Right ventricle myocardium inferior (tissue), 1 donor: ENCODE measurements at regions not wholly inside any gene's neighbourhood (a gene's known extent, or its start where the extent isn't known, plus 50 kb on each side); places are given as distances from the start of the nearest gene placed in this dataset.

Experiments
- ATAC-seq: fragments of 200-7000 bp; cut with Tn5 transposase; one replicate; pipeline ENCODE4 v1.9.1; 2020; ENCODE audit warnings: mild to moderate bottlenecking, moderate library complexity
- DNase-seq: peaks from one replicate; pipeline ENCODE4 v3.0.0; 2021; ENCODE audit errors: missing footprints
- intact Hi-C: fragments of 100-400 bp; cut with DNase I; formaldehyde crosslinking; loops from one replicate; pipeline ENCODE4 v1.11.0; 2022
- donor health status: DM: no; HTN: yes; CAD: no; lungs with severe emphysema.

DNA sequence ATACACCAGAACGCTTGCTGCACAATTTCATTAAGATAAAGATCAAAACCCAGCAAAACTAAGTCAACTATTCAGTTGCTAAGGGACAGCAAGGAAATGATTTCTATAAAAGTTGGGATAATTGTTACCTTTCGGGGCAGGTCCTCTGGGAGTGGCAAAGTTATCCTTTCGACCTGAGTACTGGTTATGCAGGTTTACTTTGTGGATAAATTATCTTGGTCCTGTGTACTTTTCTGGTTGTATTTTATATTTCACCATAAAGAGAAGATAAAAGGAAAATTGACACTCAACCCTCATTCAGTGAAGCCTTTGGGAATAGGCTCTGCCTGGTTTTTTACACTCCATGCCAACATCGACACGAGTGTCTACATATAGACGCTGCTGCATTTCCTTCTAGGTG lies 146.5 kb downstream of the SYK start:
- no peak for ATAC-seq
- intact Hi-C loops: no loop called here
- no peak for DNase-seq

DNA sequence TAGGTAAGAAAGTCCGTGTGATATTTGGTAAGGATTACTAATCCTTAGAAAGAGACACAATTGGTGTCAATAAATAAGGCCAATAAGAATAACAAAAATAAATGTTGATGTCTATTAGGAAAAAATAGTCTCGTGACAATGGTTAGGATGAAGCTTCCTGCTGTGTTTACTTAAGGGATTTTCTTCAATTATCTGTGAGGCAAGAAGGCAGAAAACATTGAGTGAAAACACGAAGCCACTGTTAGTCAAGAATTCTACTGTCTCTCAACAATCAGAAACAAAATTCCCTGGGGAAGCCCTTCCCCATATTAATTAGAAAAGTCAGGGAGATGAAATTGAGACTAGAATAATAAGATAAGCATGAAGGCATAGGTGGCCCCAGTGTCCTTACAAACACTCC lies 149.0 kb downstream of the SYK start:
- no peak for DNase-seq
- intact Hi-C loops: no loop called here
- ATAC-seq: no peak

DNA sequence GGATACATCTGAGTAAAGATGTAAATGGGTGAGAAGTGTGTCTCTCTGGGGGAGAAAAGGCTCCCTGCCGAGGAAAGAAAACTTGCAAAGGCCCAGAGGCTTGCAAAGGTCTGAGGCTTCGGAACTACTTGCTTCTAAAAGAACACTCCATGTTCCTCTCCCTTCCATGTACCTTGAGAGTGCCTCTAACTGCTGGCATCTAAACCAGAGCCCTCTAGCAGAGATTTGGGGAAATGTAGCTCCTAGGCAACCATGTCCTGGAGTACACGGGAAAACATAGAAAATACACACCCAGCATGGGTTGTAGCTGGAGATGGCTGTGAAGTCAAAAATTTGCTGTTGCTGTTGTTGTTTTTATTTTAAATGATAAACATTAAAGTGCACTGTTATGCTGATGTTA lies 151.6 kb downstream of the SYK start:
- intact Hi-C loops: no loop called here
- ATAC-seq (no peak), DNase-seq (no peak)

DNA sequence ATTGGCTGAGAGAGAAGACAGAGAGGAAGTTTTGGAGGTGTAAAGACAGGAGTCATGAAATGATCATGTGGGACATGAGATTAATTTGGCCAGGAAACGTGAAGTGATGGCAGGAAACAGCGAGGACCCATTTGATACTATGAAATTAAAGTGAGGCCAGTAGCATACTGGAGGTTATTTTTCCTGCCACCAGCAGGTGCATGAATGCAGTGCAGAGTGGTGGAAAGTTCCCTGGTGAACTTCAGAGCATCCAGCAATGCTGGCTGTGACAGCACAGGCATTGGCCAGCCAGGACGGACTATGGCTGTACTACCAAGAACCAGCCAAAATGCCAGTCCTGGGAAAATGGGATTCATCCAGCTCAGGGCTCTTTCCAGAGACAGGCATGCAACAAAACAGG lies 152.2 kb downstream of the SYK start:
- ATAC-seq: no peak
- intact Hi-C loops: no loop called here
- DNase-seq: no peak

DNA sequence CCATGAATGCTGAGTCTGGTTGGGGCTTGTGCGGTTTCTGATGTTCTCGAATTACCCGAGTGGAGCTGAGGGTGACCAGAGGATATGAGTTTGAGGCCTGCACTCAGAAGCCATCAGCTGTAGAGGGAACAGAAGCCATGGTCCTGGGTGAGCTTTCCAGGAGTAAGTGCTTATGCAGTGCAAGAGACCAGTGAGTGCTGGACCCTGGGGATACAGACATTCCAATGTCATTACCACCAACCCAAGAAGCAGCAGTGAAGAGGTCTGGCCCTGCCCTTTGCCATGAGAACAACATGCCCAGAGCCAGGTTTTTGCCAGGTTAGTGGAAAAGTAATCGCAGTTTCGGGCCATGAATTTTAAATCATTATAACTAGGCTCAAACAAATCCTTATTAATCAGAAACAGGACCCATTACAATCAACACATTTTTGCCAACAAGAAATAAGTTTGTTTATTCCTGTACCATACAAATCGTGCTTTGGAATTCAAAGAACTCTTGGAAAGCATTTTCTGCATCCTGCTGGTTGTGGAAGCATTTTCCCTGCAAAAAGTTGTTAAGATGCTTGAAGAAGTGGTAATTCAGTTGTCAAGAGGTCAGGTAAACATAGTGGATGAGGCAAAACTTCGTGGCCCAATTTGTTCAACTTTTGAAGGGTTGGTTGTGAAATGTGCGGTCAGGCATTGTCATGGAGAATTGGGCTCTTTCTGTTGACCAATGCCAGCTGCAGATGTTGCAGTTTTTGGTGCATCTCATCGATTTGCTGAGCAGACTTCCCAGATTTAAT lies 154.6 kb downstream of the SYK start:
- no peak for DNase-seq
- intact Hi-C loops: no loop called here
- ATAC-seq: no peak

DNA sequence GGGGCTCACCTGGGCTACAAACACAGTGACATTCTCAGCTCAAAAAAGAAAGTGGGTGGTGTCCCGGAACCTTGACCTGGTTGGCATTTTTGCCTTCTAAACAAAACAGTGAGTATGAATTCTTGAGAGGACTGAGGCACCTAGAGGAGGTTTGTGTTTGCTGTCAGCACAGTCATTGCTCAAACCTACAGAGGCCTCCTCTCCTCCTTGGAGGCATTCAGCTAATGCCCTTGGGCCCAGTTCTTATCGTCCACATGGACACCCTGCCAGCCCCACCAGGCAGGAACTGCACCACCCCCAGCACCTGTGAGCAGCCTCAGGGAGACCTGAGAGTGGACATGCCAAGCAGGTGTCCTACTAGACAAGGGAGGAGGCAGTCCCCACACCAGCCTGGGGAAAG lies 156.7 kb downstream of the SYK start:
- no peak for DNase-seq
- ATAC-seq: no peak
- intact Hi-C loops: no loop called here

DNA sequence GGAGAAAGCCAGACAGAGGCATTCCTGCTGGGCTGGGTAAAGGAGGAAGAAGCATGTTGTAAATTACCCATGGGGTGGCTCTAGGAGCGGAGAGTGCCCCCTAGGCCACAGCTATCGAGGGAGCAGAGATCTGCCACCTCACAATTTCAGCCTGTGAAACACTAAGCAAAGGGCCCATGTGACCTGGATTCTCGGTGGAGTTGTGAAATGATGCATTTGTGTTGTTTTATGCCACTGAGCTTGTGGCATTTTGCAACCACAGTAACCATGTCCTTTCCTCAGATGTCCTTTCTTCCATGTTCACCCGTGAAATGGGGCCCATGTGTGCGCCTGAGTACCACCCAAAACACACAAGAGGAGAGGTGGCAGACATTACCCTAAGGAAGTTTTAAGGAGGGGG lies 159.3 kb downstream of the SYK start:
- intact Hi-C loops: no loop called here
- no peak for ATAC-seq
- DNase-seq: no peak

DNA sequence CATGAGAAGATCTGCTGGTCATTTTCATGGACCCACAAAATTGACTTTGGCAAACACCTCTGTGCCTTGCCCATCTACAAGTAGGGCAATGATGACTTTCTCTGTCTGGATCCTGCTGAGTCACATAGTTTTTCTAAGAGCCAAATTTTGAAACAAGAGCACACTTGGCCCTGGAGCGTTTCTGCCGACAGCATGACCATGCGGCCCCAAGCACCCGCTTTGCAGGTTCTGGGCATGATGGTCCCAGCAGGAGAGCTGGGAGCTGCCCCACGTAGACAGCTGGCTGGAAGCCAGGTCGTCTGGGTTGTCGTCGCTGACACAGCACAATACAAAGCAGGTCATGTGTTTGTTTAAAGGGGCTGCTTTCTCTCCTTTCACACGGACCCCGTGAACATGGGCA lies 159.8 kb downstream of the SYK start:
- ATAC-seq: no peak
- intact Hi-C loops: no loop called here
- DNase-seq: no peak

DNA sequence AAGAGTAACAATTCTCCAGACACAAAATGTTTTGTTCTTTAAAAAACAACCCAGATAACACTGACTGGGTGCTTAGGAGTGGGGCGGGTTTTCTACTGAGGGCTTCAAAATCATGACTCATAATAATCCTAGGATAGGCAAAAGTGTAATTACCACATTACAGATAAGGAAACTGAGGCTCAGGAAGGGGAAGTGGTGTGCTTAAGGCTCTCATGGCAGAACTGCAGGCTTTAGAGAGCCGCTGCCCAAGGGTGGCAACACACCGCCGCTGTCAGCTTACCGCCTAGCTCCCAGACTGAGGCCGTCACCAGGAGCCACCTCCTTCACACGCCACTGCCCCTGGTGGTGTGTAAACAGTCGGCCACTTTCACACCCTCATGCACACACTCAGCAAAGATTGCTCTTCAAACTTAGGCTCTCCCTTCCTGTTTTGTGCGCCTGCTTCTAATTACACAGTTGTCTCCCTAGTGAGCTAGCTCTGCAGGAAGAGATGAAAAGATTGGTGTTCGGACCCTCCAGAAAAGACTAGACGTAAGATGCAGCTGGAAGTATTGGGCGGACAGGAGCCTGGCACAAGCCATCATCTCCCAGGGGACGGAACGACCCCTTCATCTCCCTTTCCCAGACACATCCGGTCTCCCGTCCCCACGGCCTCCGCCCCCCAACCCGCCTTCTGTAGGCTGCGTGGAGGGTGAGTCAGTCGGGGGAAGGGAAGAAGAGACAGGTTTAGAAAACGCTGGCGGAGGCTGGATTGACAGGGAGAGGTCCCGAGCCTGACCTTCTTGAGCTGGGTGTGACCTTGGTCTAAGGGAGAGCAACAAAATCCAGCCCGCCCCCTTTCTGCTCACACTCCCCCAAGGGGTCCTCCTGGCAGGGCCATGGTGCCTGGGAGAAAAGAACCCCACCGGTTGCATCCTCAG lies 162.7 kb downstream of the SYK start:
- no peak for ATAC-seq
- intact Hi-C loops: no loop called here

DNA sequence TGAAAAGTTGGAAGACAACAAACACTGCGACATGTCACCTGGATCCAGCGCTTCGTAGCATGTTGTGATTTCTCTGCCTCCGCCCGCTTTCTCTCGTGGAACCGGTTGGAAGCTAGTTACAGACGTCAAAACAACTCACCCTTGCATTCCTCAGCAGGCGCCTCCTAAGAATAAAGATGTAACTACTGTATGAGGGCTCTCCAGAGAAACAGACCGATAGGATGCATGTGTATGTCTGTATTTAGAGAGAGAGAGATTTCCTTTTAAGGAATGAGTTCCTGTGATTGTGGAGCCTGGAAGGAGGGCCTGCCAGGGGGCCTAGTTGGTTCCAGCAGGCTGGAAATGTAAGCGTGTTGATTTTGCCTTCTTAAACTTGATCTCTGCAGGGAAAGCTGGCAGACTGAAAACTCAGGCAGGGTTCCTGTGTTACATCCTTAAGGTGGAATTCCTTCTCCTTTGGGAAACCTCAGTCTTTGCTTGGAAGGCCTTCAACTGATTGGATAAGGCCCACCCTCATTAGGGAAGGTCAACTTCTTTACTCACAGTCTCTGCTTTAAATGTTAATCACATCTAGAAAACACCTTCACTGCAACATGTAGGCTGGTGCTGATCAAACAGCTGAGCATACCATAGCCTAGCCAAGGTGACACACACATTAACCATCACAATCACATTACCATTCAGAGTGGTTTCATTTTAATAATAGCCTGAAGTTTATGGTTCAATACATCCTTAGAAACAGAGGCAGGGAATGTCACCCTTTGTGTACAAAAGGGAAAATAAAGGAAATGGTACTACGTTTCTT lies 163.8 kb downstream of the SYK start:
- no peak for DNase-seq
- intact Hi-C loops: no loop called here

More for the DNA sequence above, 162.7 kb downstream of the SYK start:
- no peak for DNase-seq

DNA sequence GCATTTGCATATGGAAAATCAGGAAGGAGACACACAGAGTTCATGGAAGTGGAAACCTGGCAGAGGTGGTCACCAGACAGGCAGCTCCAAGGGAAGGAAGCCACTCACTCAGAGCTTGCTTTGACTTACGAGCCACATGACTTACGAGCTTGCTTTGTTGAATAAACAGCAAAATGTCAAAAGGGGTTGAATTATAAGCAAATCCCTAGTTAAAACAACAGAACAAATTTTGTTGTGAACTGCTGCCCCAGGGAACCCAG lies 164.3 kb downstream of the SYK start:
- no peak for DNase-seq
- intact Hi-C loops: no loop called here

More for the DNA sequence above, 163.8 kb downstream of the SYK start:
- ATAC-seq: no peak

DNA sequence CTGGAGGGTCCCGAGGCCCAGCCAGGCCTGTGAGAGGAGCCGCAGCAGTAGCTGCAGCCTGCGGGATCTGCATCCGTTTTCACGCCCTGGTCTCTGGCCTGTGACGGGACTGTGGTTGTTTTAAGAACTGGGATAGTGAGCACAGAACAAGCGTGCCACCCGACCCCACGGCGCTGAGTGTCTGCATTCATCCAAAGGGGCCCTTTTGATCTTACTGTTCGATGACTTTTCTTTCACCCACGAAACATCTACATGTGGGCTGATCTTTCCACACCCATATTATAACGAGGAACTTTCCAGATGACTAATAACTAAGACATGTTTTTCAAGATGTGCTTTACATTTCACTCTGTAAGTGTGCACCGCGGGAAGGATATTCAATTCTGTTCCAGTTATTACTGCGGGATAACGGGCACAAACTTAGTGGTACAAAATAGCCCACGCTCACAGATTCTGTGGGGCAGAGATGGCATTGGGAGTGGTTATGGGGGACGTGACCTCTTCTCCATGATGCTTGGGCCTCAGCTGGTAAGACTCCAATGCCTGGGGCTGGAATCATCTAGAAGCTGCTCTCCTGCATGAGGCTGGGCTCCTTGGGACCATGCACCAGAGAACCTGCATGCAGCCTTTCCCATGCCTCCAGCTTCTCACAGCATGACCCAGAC lies 165.0 kb downstream of the SYK start:
- ATAC-seq: no peak
- intact Hi-C loops: no loop called here

More for the DNA sequence above, 164.3 kb downstream of the SYK start:
- ATAC-seq: no peak

DNA sequence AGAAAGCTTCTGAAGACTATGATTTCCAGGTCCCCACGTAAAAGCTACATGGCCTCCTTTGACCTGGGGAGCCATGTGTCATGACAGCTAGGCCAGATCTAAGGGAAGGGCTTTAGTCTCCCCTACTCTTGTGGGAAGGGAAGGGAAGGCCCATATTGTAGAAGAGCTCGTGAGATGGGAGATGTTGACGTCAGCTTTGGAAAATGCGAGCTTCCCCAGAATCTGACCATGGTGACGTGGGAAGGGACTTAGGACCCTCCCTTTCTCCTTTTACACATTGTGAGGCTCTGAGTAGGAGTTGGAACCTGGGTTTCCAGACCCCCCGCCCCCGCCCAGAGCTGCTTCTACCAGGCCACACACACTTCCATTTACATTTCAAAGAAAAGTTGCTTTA lies 165.5 kb downstream of the SYK start:
- no peak for ATAC-seq
- DNase-seq: no peak
- intact Hi-C loops: no loop called here

More for the DNA sequence above, 165.0 kb downstream of the SYK start:
- no peak for DNase-seq

DNA sequence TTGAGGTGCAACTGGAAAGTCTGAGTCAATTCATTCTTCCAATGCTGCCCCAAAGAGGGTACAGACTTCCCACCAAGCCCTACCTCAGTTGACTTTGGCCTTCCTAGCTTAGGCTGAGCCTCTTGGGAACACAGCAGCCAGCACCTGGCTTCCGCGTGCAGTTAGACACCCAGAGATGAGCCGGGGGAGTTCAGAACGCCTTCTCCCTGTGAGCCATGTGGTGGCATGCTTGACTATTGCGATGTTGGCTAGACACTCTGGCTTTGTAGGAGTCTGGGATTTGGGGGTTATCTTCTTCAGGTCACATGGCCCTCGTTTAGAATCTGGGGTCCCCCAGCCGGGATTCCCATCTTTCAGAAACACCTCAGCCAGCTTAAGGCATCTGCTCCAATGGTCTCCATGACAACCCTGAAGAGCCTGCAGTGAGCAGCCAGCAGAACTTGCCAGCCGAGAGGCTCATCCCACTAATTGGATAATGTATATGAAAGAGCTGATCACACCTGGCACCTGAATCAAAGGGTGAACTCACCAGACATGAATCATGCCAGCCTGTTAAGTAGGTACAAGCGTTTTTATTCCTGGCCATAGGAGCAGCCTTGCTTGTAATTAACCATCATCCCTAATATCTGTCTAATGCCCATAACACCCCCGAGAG lies 167.5 kb downstream of the SYK start:
- no peak for ATAC-seq
- intact Hi-C loops: no loop called here
- no peak for DNase-seq

DNA sequence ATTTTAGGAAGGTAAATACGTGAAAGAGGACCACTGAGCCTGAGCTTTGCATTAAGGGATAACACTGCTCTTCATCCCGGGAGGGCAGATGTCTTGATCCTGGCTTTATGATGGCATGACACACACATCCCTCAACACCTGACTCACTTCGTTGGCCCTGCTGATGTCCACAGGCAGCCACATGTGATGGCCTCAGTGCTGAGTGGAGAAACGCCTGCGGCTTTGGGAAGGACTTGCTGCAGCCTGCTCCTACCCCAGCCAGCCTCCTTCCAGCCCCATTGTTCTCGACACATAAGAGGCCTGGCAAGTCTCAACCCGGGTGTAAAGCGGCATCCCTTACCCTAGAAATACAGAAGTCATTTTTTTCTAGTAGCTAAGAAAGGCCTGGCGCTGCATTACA lies 169.0 kb downstream of the SYK start:
- intact Hi-C loops: no loop called here
- DNase-seq (no peak), ATAC-seq (no peak)

DNA sequence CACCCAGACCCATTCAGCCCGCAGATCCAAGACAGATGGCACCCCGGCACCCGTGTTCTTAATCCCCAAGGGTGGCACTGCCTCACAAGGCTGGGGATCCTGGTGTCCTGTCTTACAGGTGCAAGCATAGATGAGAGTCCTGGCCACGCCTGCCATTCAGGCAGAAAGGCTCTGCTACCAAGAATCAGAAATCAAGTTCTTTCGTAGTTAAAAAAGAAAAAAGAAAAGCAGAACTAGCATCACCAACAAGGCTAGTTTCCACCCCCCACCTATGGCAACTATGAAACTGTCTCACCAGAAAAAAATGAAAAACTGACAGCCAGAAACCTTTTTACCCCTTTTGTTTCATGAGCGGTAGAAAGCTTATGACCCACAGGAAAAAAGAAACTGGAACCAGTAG lies 170.4 kb downstream of the SYK start:
- ATAC-seq (no peak), DNase-seq (no peak)
- intact Hi-C loops: no loop called here

DNA sequence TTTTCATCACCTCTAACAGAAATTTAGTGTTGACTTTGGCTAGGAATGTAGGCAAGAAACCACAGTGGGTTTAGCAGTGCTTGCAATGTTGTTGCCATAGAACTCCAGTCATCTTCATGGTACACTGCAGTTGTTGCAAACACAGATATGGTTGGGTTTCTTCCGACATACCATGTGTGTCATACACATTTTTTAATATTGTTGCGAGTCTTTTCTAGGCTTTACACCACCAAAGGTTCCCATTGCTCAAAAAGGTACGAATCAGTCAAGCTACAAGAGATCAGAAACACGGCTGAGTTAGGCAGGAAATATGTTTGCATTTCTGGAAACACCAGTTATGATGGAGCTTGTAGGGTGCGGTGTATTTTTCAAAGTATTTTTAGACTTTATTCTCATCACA lies 172.4 kb downstream of the SYK start:
- intact Hi-C loops: no loop called here

DNA sequence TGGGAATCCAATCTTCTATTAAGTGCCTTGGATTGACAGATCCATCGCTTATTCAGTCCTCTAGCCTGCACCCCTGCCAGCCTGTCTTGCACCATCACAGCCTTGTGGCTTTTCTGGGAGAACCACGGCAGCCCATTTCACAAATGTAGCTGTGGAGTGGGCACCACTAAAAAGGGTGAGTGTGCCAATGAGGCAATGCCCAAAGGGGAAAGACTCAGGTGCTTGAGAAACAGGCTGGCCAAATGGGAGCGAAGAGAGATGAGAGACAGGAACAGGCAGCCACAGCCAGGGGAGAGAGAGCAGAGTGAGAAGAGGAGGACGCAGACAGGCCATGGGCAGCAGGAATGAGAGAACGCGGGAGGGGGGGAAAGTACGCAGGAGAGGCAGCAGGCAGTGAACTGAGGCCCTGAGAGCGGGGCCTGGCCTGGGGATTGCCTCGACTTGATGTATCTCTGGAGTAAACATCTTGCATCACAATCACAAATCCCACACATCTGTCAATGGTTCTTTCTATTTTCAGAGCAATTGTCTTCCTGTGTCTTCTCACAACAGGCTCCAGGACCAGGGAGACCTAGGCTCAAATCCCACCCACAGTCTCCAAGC lies 173.1 kb downstream of the SYK start:
- ATAC-seq: no peak
- intact Hi-C loops: no loop called here
- no peak for DNase-seq

More for the DNA sequence above, 172.4 kb downstream of the SYK start:
- ATAC-seq: no peak
- DNase-seq: no peak
